A549 (cell line): ENCODE measurements at regions not wholly inside any gene's neighbourhood (a gene's known extent, or its start where the extent isn't known, plus 50 kb on each side); places are given as distances from the start of the nearest gene placed in this dataset.

Source experiments
- CEBPB ChIP-seq, 2 experiments: fragments of >200 bp in 1 of 2; sonication (Bioruptor Twin) in 1 of 2; formaldehyde crosslinking in 1 of 2; IDR thresholded peaks; 2 replicates each; pipeline ENCODE4 v1.6.1; 2012 to 2016
- CTCF ChIP-seq: fragments of >200 bp; sonication (Bioruptor Twin); formaldehyde crosslinking; IDR thresholded peaks from 3 replicates; pipeline ENCODE4 v1.5.1; 2016
- EP300 ChIP-seq, 2 experiments: fragments of >200 bp; sonication (Bioruptor Twin); formaldehyde crosslinking; IDR thresholded peaks; 2 replicates in 1 of 2; 3 replicates in 1 of 2; pipeline ENCODE4 v1.6.1; 2016 to 2017

DNA sequence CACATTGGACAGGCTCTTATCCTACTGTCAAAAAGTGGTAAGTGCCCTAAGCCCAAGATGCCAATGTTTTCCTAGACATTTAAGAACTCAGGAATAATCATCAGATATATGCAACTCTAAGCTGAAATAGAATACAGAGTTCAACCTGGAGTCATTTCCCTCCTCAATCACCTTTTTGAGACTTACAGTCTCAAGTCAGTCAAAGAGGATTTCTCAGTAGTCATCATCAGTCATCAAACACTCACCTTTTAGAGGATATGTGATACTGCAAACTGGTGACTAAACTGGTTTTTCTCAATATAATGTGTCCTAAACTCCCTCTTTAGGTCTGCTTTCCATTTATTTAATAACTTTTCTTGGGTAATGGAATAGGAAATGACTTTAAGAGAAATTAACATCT is 145.3 kb upstream of the ADAMTS5 start:
- TF ChIP-seq EP300 (IDR thresholded peaks at IDR 0.05) (no peak), CEBPB (IDR thresholded peaks at IDR 0.05) (no peak), CTCF (no peak)
